K562 (cell line): ENCODE measurements at regions not wholly inside any gene's neighbourhood (a gene's known extent, or its start where the extent isn't known, plus 50 kb on each side); places are given as distances from the start of the nearest gene placed in this dataset.

Experiments used
- FOS ChIP-seq: IDR thresholded peaks from 3 replicates; pipeline ENCODE4 v1.6.1; 2011; ENCODE audit not compliant: insufficient read length; ENCODE audit errors: extremely low read depth
- HDAC1 ChIP-seq, 2 experiments: fragments of 450-650 bp; IDR thresholded peaks; 2 replicates each; pipeline ENCODE4 v1.6.1; 2016 to 2017; ENCODE audit warnings: inconsistent platforms in 1 of 2, mild to moderate bottlenecking in 1 of 2, moderate library complexity in 1 of 2
- NR4A1 ChIP-seq, 2 experiments: fragments of 250-450 bp in 1 of 2; fragments of 450-650 bp in 1 of 2; sonication (Bioruptor Pico) in 1 of 2; IDR thresholded peaks; 2 replicates each; pipeline versions ENCODE4 v1.4.0 to v1.6.1; 2016 to 2020; ENCODE audit warnings: mild to moderate bottlenecking in 2 of 2, missing compliant biosample characterization in 1 of 2, missing genetic modification characterization in 1 of 2, moderate library complexity in 1 of 2
- ZBTB1 ChIP-seq: sonication (generic); formaldehyde crosslinking; IDR thresholded peaks from 2 replicates; pipeline ENCODE4 v1.8.1; 2023; ENCODE audit warnings: missing genetic modification reagents, low read depth, mild to moderate bottlenecking, borderline replicate concordance
- TF ChIP-seq, protein P1 (sequence below), 2 experiments: fragments of 450-650 bp; IDR thresholded peaks; 2 replicates each; pipeline ENCODE4 v1.6.1; 2016; ENCODE audit warnings: mild to moderate bottlenecking in 2 of 2, borderline replicate concordance in 1 of 2, low read depth in 1 of 2, moderate library complexity in 1 of 2

DNA sequence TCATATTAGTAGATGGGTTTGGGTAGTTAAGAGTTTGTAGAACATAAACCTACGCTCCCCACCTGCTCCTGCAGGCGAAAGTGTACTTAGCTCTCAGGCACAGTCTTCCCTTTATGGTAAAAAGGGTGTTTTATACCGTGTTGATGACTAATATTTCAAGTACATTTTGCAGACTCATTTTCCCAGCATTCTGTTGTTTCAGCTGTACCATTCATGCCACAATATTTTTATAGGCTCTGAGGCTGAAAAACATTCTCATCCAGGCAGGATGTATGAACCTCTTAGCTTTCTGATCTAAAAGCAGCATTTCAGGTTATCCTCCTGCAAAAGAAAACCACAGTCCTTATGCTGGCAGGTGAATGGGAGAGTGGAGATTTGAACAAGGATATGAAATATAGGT, 231.4 kb downstream of the NR2F1-AS1 start (continued):
- TF ChIP-seq, protein P1, sequence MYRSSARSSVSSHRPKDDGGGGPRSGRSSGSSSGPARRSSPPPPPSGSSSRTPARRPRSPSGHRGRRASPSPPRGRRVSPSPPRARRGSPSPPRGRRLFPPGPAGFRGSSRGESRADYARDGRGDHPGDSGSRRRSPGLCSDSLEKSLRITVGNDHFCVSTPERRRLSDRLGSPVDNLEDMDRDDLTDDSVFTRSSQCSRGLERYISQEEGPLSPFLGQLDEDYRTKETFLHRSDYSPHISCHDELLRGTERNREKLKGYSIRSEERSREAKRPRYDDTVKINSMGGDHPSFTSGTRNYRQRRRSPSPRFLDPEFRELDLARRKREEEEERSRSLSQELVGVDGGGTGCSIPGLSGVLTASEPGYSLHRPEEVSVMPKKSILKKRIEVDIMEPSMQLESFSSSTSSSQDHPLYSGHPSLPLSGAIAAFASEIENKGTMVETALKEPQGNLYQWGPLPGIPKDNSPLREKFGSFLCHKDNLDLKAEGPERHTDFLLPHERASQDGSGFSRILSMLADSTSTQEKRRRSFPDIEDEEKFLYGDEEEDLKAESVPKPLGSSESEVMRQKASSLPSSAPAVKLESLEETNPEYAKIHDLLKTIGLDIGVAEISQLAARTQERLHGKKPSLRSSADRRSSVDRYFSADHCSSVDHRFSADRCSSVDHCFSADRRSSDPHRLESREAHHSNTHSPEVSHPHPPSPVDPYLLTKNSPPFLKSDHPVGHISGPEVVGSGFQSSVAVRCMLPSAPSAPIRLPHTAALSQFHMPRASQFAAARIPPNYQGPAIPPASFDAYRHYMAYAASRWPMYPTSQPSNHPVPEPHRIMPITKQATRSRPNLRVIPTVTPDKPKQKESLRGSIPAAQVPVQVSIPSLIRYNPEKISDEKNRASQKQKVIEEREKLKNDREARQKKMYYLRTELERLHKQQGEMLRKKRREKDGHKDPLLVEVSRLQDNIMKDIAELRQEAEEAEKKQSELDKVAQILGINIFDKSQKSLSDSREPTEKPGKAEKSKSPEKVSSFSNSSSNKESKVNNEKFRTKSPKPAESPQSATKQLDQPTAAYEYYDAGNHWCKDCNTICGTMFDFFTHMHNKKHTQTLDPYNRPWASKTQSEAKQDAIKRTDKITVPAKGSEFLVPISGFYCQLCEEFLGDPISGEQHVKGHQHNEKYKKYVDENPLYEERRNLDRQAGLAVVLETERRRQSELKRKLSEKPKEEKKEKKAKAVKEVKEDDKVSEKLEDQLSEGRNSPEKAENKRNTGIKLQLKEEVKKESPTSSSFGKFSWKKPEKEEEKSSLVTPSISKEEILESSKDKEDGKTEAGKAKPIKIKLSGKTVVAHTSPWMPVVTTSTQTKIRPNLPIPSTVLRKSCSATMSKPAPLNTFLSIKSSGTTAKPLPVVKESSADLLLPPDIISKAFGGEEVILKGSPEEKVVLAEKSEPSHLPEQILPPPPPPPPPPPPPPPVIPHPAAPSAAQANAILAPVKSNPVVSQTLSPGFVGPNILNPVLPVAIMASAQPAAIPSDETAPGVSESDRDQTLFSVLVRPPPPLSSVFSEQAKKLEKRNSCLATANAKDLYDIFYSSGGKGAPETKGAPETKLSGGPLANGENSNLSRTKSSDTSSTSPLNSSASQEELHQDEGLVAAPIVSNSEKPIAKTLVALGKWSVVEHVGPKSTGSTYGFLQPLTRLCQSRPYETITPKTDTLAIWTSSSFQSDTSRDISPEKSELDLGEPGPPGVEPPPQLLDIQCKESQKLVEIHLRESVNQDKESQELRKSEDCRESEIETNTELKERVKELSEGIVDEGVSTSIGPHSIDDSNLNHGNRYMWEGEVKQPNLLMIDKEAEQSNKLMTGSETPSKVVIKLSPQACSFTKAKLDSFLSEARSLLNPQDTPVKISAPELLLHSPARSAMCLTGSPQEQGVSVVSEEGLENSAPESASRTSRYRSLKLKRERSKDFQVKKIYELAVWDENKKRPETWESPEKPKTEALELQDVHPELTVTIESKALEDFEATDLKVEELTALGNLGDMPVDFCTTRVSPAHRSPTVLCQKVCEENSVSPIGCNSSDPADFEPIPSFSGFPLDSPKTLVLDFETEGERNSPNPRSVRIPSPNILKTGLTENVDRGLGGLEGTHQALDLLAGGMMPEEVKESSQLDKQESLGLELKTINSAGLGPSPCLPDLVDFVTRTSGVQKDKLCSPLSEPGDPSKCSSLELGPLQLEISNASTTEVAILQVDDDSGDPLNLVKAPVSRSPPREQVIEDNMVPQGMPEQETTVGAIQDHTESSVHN (IDR thresholded peaks at IDR 0.05; ENCODE audit: borderline replicate concordance in 1 of 2, low read depth in 1 of 2), result no peak
- TF ChIP-seq NR4A1 (CRISPR knock-in tag; IDR thresholded peaks at IDR 0.05) (no peak), NR4A1 (tag; IDR thresholded peaks at IDR 0.05) (no peak), ZBTB1 (CRISPR knock-in tag) (no peak), HDAC1 (IDR thresholded peaks at IDR 0.05) (no peak), FOS (no peak)
